ENCODE measurements at regions not wholly inside any gene's neighbourhood (a gene's known extent, or its start where the extent isn't known, plus 50 kb on each side); places are given as distances from the start of the nearest gene placed in this dataset.

DNA sequence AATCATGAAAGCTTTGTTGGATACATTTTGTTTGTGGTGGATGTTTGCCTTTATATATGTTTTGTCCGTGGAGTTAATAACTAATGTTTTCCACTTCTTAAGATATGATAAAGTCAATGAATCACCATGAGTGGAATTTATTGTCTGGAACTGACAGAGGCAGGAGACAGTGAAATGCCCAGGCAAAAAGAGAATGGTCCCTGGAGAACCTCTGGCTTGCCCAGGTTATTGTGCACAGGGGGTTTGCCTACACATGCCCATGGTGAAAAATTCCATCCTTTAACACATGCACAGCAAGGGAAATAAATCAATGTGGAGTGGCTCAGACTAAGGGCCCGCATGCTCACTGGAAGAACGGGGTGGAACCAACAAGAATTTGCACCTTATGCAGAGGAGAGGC is 964.3 kb upstream of the GRIA3 start:
- no peak for TF ChIP-seq CTCF (IDR thresholded peaks at IDR 0.05; ENCODE audit: borderline replicate concordance, extremely low read depth, low read length, poor library complexity, severe bottlenecking)
- no peak for TF ChIP-seq EZH2 (IDR thresholded peaks at IDR 0.05; ENCODE audit: borderline replicate concordance, low read depth, low read length, severe bottlenecking)

All from DND-41 (cell line).